Immature natural killer cell (primary cell): ENCODE measurements at regions not wholly inside any gene's neighbourhood (a gene's known extent, or its start where the extent isn't known, plus 50 kb on each side); places are given as distances from the start of the nearest gene placed in this dataset.

Experiments used
- DNase-seq, 3 donors: peaks; one replicate each; pipeline ENCODE4 v3.0.0; 2022; ENCODE audit warnings: mixed read lengths in 1 of 3
- H3K27ac Mint-ChIP-seq, 6 donors: one replicate each; pipeline ENCODE4 v1.8.0; 2020; ENCODE audit warnings: mixed read lengths in 6 of 6, mild to moderate bottlenecking in 5 of 6, inconsistent platforms in 4 of 6, moderate library complexity in 3 of 6
- H3K27me3 Mint-ChIP-seq, 3 donors: one replicate each; pipeline ENCODE4 v1.8.0; 2020 to 2021; ENCODE audit warnings: low read depth in 3 of 3, mild to moderate bottlenecking in 3 of 3, mixed read lengths in 3 of 3, moderate library complexity in 3 of 3, inconsistent platforms in 1 of 3
- H3K36me3 Mint-ChIP-seq, 3 donors: one replicate each; pipeline ENCODE4 v1.8.0; 2020; ENCODE audit warnings: mixed read lengths in 3 of 3, inconsistent platforms in 2 of 3, mild to moderate bottlenecking in 2 of 3
- H3K4me1 Mint-ChIP-seq, 2 donors: one replicate each; pipeline ENCODE4 v1.8.0; 2020; ENCODE audit warnings: inconsistent platforms in 2 of 2, mild to moderate bottlenecking in 2 of 2, mixed read lengths in 2 of 2, moderate library complexity in 1 of 2
- H3K4me3 Mint-ChIP-seq, 5 donors: one replicate each; pipeline ENCODE4 v1.8.0; 2020; ENCODE audit warnings: mild to moderate bottlenecking in 5 of 5, mixed read lengths in 5 of 5, inconsistent platforms in 3 of 5, moderate library complexity in 3 of 5
- H3K9me3 Mint-ChIP-seq, 6 donors: one replicate each; pipeline ENCODE4 v1.8.0; 2020; ENCODE audit warnings: mild to moderate bottlenecking in 6 of 6, mixed read lengths in 6 of 6, inconsistent platforms in 4 of 6, moderate library complexity in 3 of 6

DNA sequence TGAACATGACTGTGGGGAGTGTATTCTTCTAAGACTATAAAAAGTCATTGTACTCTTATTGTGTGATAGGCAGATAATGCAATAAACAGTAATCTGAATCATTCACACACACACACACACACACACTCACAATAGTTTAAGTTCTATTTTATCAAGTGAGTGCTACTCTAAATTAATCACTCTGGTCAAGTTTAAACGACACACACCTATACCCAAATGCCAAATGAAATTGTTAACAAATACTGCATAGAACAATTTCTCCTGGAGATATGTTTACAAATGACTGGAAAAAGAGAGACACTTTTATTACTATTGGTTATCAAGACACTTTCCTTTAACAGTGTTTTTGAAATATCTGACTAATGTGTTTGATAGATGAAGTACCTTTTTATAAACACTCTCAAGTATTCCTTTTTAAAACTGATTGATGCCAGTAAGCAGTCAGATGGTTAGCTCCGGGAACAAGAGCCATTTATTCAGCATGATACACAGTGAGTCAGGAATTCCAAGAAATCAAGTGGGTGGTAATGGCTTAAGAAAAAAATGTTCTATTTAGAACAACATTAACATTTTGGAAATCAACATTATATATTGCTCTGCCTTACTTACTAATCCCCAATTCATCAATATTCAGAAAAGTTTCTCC is 521.6 kb upstream of the ST8SIA4 start:
- H3K27ac Mint-ChIP-seq = no peak overlapping the region
- peaks cover 0 to 4% (median 0%) of the 10 kb centered on the region in 6 donors for H3K9me3 Mint-ChIP-seq
- H3K36me3 Mint-ChIP-seq = no peaks in the 10 kb centered on the region
- DNase-seq = no peak
- peaks cover 0 to 1% (median 0%) of the 10 kb centered on the region in 3 donors for H3K27me3 Mint-ChIP-seq
- H3K4me3 Mint-ChIP-seq = no peak overlapping the region
- H3K4me1 Mint-ChIP-seq = no peaks in the 10 kb centered on the region

DNA sequence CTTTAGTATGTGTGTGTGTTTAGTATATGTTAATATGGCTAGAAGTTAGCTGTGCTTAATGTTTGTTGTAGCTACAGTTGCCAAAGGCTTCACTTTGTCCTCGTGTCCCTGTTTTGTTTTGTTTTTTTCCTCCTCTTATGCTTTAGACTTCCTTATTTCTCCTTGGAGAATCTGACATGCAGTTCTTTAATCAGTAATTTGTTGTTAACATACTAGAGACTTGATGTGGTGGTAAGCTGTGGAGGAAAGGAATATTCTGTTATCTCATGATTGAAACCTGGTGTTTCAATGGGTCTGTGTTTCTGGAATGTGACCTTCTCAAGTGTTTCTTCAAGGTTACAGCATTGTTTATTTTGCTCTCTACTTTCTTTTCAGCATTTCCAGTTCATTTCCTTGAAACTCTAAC is 515.6 kb upstream of the ST8SIA4 start:
- Mint-ChIP-seq H3K9me3 (peaks cover 0 to 10% (median 0%) of the 10 kb centered on the region in 6 donors), H3K36me3 (no peaks in the 10 kb centered on the region), H3K4me3 (no peak overlapping the region), H3K27me3 (no peaks in the 10 kb centered on the region), H3K27ac (no peak overlapping the region), H3K4me1 (no peaks in the 10 kb centered on the region)
- no peak for DNase-seq

DNA sequence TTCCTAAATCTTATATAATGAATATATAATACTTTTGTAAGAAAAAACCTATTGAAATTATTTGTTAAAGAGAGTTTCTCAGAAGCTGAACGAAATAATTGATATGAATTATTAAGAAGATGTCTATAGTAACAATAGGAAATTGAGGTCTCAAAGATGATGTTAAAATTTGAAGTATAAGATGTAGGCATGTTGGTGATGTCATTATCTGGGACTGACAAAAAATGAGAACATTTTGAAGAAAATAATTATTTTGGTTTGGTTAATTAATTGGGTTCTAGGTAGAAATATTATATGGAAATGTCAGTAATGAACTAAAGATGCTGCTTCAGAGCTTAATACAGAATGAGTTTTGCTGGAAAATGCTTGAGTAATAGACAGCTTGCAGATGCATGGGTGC is 501.4 kb upstream of the ST8SIA4 start:
- Mint-ChIP-seq H3K27me3 (no peaks in the 10 kb centered on the region), H3K4me3 (no peak overlapping the region), H3K4me1 (no peaks in the 10 kb centered on the region), H3K9me3 (peaks cover 0 to 6% (median 1%) of the 10 kb centered on the region in 6 donors), H3K36me3 (no peaks in the 10 kb centered on the region), H3K27ac (no peak overlapping the region)
- DNase-seq = no peak

DNA sequence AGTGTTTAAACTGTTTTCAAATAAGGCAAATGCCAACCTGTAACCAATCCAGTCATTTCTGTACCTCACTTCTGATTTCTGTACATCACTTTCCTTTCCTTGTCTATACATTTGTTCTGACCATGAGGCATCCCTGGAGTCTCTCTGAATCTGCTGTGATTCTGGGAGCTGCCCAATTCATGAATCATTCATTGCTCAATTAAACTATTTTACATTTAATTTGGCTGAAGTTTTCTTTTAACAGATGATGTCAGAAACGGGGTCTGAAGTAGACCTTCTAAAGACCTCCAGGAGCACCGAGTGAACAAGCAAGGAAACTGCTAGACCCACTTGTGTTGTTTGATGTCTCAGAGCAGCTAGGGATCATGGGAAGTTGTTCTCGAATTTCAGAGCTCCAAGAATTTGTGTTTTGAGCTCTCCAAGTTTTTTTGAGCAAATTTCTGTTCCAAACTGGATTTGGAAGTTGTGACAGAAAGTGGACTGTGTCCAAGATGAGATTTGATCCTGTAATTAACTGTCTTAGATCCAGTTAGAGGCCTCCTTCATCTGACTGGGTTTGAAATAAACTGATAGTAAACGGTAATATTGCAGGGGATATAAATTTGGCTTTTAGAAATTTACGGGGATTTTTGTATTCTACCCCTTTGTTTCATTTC is 490.8 kb upstream of the ST8SIA4 start:
- no peak for DNase-seq
- no peak overlapping the region for H3K4me3 Mint-ChIP-seq
- peaks cover 0 to 3% (median 0%) of the 10 kb centered on the region in 6 donors for H3K9me3 Mint-ChIP-seq
- H3K36me3 Mint-ChIP-seq = no peaks in the 10 kb centered on the region
- H3K4me1 Mint-ChIP-seq = no peaks in the 10 kb centered on the region
- no peak overlapping the region for H3K27ac Mint-ChIP-seq
- peaks cover 0 to 2% (median 0%) of the 10 kb centered on the region in 3 donors for H3K27me3 Mint-ChIP-seq

DNA sequence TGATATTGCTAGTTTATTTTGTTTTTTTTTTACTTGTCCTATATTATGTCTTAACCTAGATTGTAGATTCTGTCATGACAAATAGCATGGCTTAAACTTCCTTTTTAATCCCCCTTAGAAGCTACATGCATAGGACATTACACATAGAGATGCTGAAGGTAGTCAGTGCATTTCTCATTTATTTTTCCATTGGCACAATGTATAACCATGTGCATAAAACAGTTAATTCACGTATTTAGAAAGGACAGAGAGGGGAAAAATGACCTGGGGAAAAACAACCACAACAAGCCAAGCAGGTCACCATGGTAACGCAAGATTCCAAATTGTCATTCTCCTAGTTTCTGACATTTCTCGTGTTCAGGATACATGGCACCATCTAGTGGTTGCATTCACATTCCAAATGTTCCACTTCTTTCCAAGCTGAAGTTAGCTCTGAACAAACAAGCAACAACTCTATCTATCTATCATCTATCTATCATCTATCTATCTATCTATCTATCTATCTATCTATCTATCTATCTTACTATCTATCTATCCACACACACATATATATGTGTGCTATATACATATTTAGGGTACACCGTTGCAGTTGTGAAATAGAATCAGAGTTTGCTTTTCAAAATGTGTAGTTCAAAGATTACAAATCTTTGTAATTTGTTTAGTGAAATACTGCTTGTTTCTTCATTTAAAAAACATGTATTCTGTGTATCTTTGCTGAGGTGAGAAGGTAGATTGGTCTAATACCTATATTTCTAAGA is 487.2 kb upstream of the ST8SIA4 start:
- Mint-ChIP-seq H3K4me1 (no peaks in the 10 kb centered on the region), H3K9me3 (peaks cover 0 to 1% (median 0%) of the 10 kb centered on the region in 6 donors), H3K27ac (no peak overlapping the region), H3K4me3 (no peak overlapping the region), H3K27me3 (peaks cover 0 to 2% (median 2%) of the 10 kb centered on the region in 3 donors), H3K36me3 (no peaks in the 10 kb centered on the region)
- DNase-seq = no peak

DNA sequence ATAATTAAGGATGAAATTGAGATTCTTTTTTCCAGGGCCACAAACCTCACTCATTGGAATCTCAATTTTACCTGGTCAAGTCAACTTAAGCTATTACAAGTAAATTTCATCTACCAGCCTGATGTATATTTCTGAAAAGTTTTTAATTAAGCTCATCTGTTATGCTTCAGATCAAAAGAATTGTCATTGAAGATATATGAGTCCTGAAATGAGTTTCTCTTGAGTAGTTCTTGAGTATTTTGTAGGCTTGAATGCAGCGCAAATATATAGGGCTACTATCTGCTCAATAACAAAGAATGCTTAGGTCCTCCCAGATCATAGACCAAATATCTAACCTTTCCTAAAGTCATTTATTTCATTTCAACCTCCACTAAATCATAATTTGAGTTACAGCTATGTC is 482.2 kb upstream of the ST8SIA4 start:
- no peak for DNase-seq
- Mint-ChIP-seq H3K4me3 (no peak overlapping the region), H3K27ac (no peak overlapping the region), H3K36me3 (no peaks in the 10 kb centered on the region), H3K4me1 (no peaks in the 10 kb centered on the region), H3K9me3 (peaks cover 0 to 1% (median 0%) of the 10 kb centered on the region in 6 donors), H3K27me3 (peaks cover 0 to 2% (median 2%) of the 10 kb centered on the region in 3 donors)

DNA sequence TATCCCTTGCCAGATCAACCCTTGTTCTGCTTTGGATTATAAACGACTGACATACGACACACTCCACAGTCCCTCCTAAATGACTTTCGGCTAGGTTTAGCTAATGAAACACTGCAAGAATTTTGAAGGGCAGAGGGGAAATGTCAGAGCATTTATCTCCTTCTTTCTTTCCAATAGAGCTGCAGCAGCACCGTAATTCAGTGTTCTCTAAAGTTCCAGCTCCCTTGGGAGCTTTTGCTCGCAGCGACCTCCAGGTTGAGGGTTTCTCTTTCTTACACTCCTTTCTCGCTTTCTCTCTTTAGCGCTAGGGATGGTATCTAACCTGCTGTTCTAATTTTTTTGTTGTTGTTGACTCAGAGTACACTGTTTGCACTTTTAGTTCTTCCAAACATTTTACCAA is 467.1 kb upstream of the ST8SIA4 start:
- H3K4me3 Mint-ChIP-seq = no peak overlapping the region
- peaks cover 0 to 3% (median under 1%) of the 10 kb centered on the region in 6 donors for H3K9me3 Mint-ChIP-seq
- H3K27me3 Mint-ChIP-seq = peaks cover 0 to 4% (median 1%) of the 10 kb centered on the region in 3 donors
- no peaks in the 10 kb centered on the region for H3K36me3 Mint-ChIP-seq
- no peaks in the 10 kb centered on the region for H3K4me1 Mint-ChIP-seq
- H3K27ac Mint-ChIP-seq = no peak overlapping the region
- DNase-seq = no peak

DNA sequence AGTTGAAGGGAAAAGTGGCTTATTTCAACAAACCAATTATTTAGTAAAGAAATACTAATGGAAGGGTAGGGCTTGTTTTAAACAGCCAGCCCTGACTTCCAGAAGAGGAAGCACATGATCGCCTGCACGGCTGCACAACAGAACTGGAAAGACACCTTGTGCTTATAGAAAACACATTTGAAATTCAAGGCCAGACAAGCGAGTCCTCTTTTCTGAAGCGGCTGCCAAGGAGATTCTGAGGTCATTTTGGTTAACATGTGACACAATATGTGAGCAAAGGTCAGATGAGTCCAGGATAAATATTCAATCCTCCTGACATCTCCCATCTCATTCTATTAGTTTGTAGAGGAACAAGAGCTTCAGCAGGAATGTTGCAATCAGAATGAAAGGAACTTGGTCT is 461.4 kb upstream of the ST8SIA4 start:
- H3K36me3 Mint-ChIP-seq = no peaks in the 10 kb centered on the region
- H3K9me3 Mint-ChIP-seq = no peaks in the 10 kb centered on the region
- no peaks in the 10 kb centered on the region for H3K27me3 Mint-ChIP-seq

DNA sequence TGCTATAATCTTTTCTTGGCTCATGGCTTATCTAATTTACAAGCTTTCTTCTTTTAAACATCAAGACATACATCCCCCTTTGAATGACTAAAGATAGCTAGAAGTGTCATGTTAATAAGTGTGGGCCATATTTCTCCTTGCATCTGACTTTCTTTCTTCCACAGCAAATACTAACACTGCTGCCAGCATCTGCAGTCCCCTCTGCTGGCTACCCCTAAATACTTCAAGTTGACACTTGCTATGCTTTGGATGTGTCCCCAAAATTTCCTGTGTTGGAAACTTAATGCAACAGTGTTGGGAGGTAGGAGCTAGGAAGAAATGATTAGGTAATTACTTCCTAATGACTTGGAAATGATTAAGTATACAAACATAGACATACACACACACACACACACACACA is 459.0 kb upstream of the ST8SIA4 start:
- Mint-ChIP-seq H3K9me3 (no peaks in the 10 kb centered on the region), H3K4me1 (no peaks in the 10 kb centered on the region), H3K36me3 (no peaks in the 10 kb centered on the region), H3K27me3 (no peaks in the 10 kb centered on the region), H3K27ac (no peak overlapping the region), H3K4me3 (no peak overlapping the region)
- DNase-seq = no peak

More for the DNA sequence above, 461.4 kb upstream of the ST8SIA4 start:
- Mint-ChIP-seq H3K4me3 (no peak overlapping the region), H3K4me1 (no peaks in the 10 kb centered on the region), H3K27ac (no peak overlapping the region)
- no peak for DNase-seq

DNA sequence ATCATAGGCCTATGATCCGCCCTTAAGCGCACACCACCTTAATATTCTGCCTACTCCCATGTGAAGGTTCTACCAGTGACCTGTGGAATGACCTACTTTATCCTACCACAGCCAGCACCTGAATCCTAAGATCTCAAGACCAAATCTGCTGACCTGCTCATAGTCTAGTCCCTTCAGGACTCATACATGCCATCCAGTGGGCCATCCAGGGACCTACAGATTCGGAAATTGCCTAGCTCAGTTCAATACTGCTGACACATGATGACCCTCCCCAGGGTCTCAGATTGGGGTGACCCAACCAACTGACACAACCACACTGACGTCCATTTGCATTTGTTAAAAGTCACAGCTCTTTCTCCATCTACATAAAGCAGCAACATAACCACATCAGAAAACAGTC is 443.8 kb upstream of the ST8SIA4 start:
- Mint-ChIP-seq H3K27me3 (peaks cover 0 to 4% (median 0%) of the 10 kb centered on the region in 3 donors), H3K9me3 (peaks cover 8 to 50% (median 15%) of the 10 kb centered on the region in 6 donors), H3K4me3 (no peak overlapping the region), H3K4me1 (no peaks in the 10 kb centered on the region), H3K27ac (no peak overlapping the region), H3K36me3 (no peaks in the 10 kb centered on the region)
- DNase-seq = no peak

DNA sequence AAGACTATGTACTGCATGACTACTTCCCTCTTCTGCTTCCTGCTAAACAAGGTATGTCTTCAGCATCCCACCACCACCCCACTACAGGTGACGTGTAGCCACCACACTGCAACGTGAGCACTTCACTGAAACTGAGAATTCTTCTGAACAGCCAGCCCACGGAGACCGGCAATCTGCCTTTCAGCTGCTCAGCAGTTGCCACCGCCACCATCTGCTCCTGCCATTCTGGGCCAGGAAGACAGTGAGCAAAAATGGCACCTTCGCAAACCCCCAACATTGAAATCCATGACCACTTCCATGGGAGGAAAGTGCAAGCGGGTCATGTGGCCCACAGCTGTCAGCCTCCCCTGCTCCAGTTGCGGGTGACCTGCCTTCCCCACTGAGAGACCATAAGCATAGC is 443.4 kb upstream of the ST8SIA4 start:
- Mint-ChIP-seq H3K36me3 (no peaks in the 10 kb centered on the region), H3K4me3 (no peak overlapping the region), H3K27me3 (peaks cover 0 to 4% (median 0%) of the 10 kb centered on the region in 3 donors), H3K27ac (no peak overlapping the region), H3K4me1 (no peaks in the 10 kb centered on the region), H3K9me3 (peaks cover 8 to 50% (median 15%) of the 10 kb centered on the region in 6 donors)
- DNase-seq = no peak

DNA sequence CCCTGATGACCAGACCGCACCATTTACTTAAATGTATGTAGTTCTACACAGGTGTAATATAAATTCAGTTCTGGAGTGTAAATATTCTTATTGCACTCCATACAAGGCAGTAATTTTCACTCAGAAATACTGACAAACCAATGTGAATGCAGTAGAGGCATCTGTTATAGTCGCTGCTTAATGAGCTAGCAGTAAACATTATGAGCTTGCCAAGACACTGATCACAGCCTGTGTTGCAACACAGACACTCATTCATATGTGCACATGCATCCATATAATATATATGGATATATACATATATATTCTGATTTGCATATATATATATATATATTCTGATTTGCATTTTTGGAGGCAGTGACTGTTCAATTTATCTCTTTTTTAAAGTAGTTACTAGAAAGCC is 435.1 kb upstream of the ST8SIA4 start:
- Mint-ChIP-seq H3K9me3 (peaks cover 2 to 13% (median 4%) of the 10 kb centered on the region in 6 donors), H3K4me1 (no peaks in the 10 kb centered on the region), H3K36me3 (no peaks in the 10 kb centered on the region), H3K27me3 (peaks cover 0 to 4% (median 1%) of the 10 kb centered on the region in 3 donors), H3K4me3 (no peak overlapping the region), H3K27ac (no peak overlapping the region)
- no peak for DNase-seq

DNA sequence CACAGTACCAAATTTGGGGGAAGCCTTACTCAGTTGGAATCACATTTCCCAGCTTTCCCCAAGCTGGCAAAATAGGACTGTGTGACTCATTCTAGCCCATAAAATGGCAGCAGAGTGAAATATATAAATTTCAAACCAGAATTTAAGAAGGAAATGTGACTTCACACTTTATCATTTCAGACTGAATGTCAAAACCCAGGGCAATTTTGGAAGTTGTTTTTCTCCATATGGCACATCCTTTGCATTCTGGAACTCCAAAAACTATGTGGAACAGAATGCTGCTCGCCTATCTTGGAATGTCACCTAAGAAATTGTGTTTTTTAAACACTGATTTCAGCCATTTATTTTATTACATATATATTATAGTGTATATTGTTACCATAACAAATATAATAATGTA is 424.7 kb upstream of the ST8SIA4 start:
- no peaks in the 10 kb centered on the region for H3K4me1 Mint-ChIP-seq
- peaks cover 0 to 1% (median 1%) of the 10 kb centered on the region in 3 donors for H3K27me3 Mint-ChIP-seq
- peaks cover 0 to 10% (median 6%) of the 10 kb centered on the region in 6 donors for H3K9me3 Mint-ChIP-seq
- no peak overlapping the region for H3K4me3 Mint-ChIP-seq
- no peak overlapping the region for H3K27ac Mint-ChIP-seq
- no peak for DNase-seq
- H3K36me3 Mint-ChIP-seq = no peaks in the 10 kb centered on the region

DNA sequence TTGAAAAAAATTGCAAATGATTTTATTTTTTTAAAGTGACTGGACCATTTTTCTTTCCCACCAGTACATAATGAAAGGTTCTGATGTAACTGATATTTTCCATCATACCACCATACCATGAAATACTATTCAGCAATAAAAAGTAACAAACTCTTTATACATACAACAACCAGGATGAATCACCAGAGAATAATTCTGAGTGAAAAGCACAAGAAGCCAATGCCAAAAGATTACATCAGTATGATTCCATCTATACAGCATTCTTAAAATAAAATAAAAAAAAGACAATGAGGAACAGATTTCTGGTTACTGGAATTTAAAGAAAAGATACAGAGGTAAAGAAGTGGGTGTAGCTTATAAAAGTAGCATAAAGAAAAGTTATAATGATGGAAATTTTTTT is 423.7 kb upstream of the ST8SIA4 start:
- Mint-ChIP-seq H3K9me3 (peaks cover 0 to 10% (median 6%) of the 10 kb centered on the region in 6 donors), H3K27ac (no peak overlapping the region), H3K4me1 (no peaks in the 10 kb centered on the region), H3K4me3 (no peak overlapping the region), H3K27me3 (peaks cover 0 to 1% (median 1%) of the 10 kb centered on the region in 3 donors), H3K36me3 (no peaks in the 10 kb centered on the region)
- no peak for DNase-seq
